ENCODE measurements at regions not wholly inside any gene's neighbourhood (a gene's known extent, or its start where the extent isn't known, plus 50 kb on each side); places are given as distances from the start of the nearest gene placed in this dataset.

GRCh38 chr4:1558205-1558604, 125.9 kb downstream of the FAM53A start:
- Histone ChIP-seq H3K36me3 (no peaks in the 10 kb centered on the region), H3K27me3 (no peaks in the 10 kb centered on the region), H3K9me3 (no peaks in the 10 kb centered on the region), H3K27ac (no peak overlapping the region), H3K4me3 (replicated peaks in 1 of 3) (no peak overlapping the region), H3K4me1 (peaks cover 5 to 6% of the 10 kb centered on the region in 2 donors)
- intact Hi-C loops (cut with DNase I): no loop called here
- no peak for TF ChIP-seq CTCF (IDR thresholded peaks at IDR 0.05)
- TF ChIP-seq POLR2A (IDR thresholded peaks at IDR 0.05): no peak
- 74 to 100% methylated on average over 4 to 6 of the region's 10 CpGs for WGBS, 2 donors
- DNase-seq: no peak

GRCh38 chr4:1557221-1557597, 126.9 kb downstream of the FAM53A start:
- TF ChIP-seq POLR2A (IDR thresholded peaks at IDR 0.05) (no peak), CTCF (IDR thresholded peaks at IDR 0.05) (no peak)
- intact Hi-C loops (cut with DNase I): no loop called here
- no peaks in the 10 kb centered on the region for H3K9me3 ChIP-seq
- no peak for DNase-seq
- H3K27me3 ChIP-seq: no peaks in the 10 kb centered on the region
- no peak overlapping the region for H3K4me3 ChIP-seq (replicated peaks in 1 of 3)
- H3K4me1 ChIP-seq: peaks cover 5 to 6% of the 10 kb centered on the region in 2 donors
- no peaks in the 10 kb centered on the region for H3K36me3 ChIP-seq
- H3K27ac ChIP-seq: no peak overlapping the region
- WGBS, 2 donors: 77 to 78% methylated on average over 13 of the region's 13 CpGs

- H3K27me3 ChIP-seq: no peaks in the 10 kb centered on the region
- H3K4me3 ChIP-seq (replicated peaks in 1 of 3): no peak overlapping the region
- TF ChIP-seq POLR2A (IDR thresholded peaks at IDR 0.05) (no peak), CTCF (IDR thresholded peaks at IDR 0.05) (no peak)
- no peak for DNase-seq
- 18 to 21% methylated on average over 15 to 17 of the region's 31 CpGs for WGBS, 2 donors
- H3K4me1 ChIP-seq: peaks cover 5 to 6% of the 10 kb centered on the region in 2 donors
- no peaks in the 10 kb centered on the region for H3K36me3 ChIP-seq
- no peak overlapping the region for H3K27ac ChIP-seq
- intact Hi-C loops (cut with DNase I): no loop called here
- no peaks in the 10 kb centered on the region for H3K9me3 ChIP-seq
Observed at GRCh38 chr4:1556541-1557220, 127.4 kb downstream of the FAM53A start.

GRCh38 chr4:1554876-1555265, 129.2 kb downstream of the FAM53A start:
- intact Hi-C loops (cut with DNase I): no loop called here
- no peak for TF ChIP-seq CTCF (IDR thresholded peaks at IDR 0.05)
- Histone ChIP-seq H3K27me3 (no peaks in the 10 kb centered on the region), H3K4me1 (peaks cover 5 to 6% of the 10 kb centered on the region in 2 donors), H3K9me3 (no peaks in the 10 kb centered on the region), H3K36me3 (no peaks in the 10 kb centered on the region), H3K27ac (no peak overlapping the region), H3K4me3 (replicated peaks in 1 of 3) (no peak overlapping the region)
- 78 to 86% methylated on average over 13 to 15 of the region's 16 CpGs for WGBS, 2 donors
- DNase-seq: no peak

GRCh38 chr4:1554246-1554875, 129.8 kb downstream of the FAM53A start:
- no peak for DNase-seq
- intact Hi-C loops (cut with DNase I): no loop called here
- Histone ChIP-seq H3K9me3 (no peaks in the 10 kb centered on the region), H3K27me3 (no peaks in the 10 kb centered on the region), H3K36me3 (no peaks in the 10 kb centered on the region), H3K4me1 (peaks cover 5 to 7% of the 10 kb centered on the region in 2 donors), H3K27ac (no peak overlapping the region), H3K4me3 (replicated peaks in 1 of 3) (no peak overlapping the region)
- 80 to 81% methylated on average over 26 of the region's 26 CpGs for WGBS, 2 donors
- no peak for TF ChIP-seq CTCF (IDR thresholded peaks at IDR 0.05)
- no peak for TF ChIP-seq POLR2A (IDR thresholded peaks at IDR 0.05)
